ENCODE measurements at regions not wholly inside any gene's neighbourhood (a gene's known extent, or its start where the extent isn't known, plus 50 kb on each side); places are given as distances from the start of the nearest gene placed in this dataset.

GRCh38 chr4:25486171-25486570 is 109.1 kb downstream of the ANAPC4 start:
- no peak for TF ChIP-seq CTCF (IDR thresholded peaks at IDR 0.05)
- TF ChIP-seq POLR2A (IDR thresholded peaks at IDR 0.05) = no peak

All from breast epithelium (tissue), 3 donors.